Thyroid gland (tissue), 4 donors: ENCODE measurements at regions not wholly inside any gene's neighbourhood (a gene's known extent, or its start where the extent isn't known, plus 50 kb on each side); places are given as distances from the start of the nearest gene placed in this dataset.

Experiments
- DNase-seq, 2 donors: peaks; one replicate each; pipeline ENCODE4 v3.0.0-alpha.2; 2019
- H3K27ac ChIP-seq, 3 donors: fragments of 200-600 bp; sonication (generic); 1 replicate in 2 of 3; 2 replicates in 1 of 3; pipeline ENCODE4 v1.5.1; 2016 to 2019; ENCODE audit warnings: mild to moderate bottlenecking in 1 of 3, moderate library complexity in 1 of 3
- H3K27me3 ChIP-seq: fragments of 200-600 bp; sonication (generic); one replicate; pipeline ENCODE4 v1.5.1; 2019
- H3K36me3 ChIP-seq, 2 donors: fragments of 200-600 bp; sonication (generic); one replicate each; pipeline ENCODE4 v1.5.1; 2016 to 2019
- H3K4me1 ChIP-seq, 2 donors: fragments of 200-600 bp; sonication (generic); one replicate each; pipeline ENCODE4 v1.5.1; 2017 to 2019
- H3K4me3 ChIP-seq, 3 donors: fragments of 200-600 bp; sonication (generic); replicated peaks in 1 of 3; 1 replicate in 2 of 3; 2 replicates in 1 of 3; pipeline ENCODE4 v1.5.1; 2016; ENCODE audit warnings: mild to moderate bottlenecking in 1 of 3
- H3K9me3 ChIP-seq: fragments of 200-600 bp; sonication (generic); one replicate; pipeline ENCODE4 v1.5.1; 2017
- CTCF ChIP-seq, 6 experiments: fragments of 200-600 bp in 3 of 6; fragments of 450-650 bp in 3 of 6; sonication (generic) in 3 of 6; IDR thresholded peaks; one replicate each; pipeline ENCODE4 v1.5.1; 2016 to 2019; ENCODE audit warnings: antibody characterized with exemption in 6 of 6, mild to moderate bottlenecking in 2 of 6, inconsistent platforms in 1 of 6, moderate library complexity in 1 of 6
- POLR2A ChIP-seq, 2 donors: fragments of 450-650 bp; IDR thresholded peaks; one replicate each; pipeline ENCODE4 v1.6.1; 2017; ENCODE audit warnings: antibody characterized with exemption in 2 of 2, mild to moderate bottlenecking in 2 of 2, moderate library complexity in 1 of 2
- WGBS, 2 donors: methylation state at CpG; one replicate each; pipeline ENCODE4 v1.1.5; 2017; 5-methylcytosine and 5-hydroxymethylcytosine counted together
- intact Hi-C: fragments of 100-400 bp; cut with DNase I; formaldehyde crosslinking; loops from one replicate; pipeline ENCODE4 v1.15.1; 2023

GRCh38 chr7:21140622-21141021 lies 287.3 kb upstream of the SP4 start:
- Histone ChIP-seq H3K9me3 (no peaks in the 10 kb centered on the region), H3K36me3 (no peaks in the 10 kb centered on the region), H3K4me3 (no peak overlapping the region), H3K27ac (no peak overlapping the region), H3K27me3 (no peaks in the 10 kb centered on the region), H3K4me1 (no peaks in the 10 kb centered on the region)
- no peak for DNase-seq
- TF ChIP-seq POLR2A (IDR thresholded peaks at IDR 0.05) = no peak
- TF ChIP-seq CTCF (IDR thresholded peaks at IDR 0.05) = no peak
- 91 to 94% methylated on average over 3 of the region's 3 CpGs for WGBS, 2 donors
- intact Hi-C loops = no loop called here

- no peaks in the 10 kb centered on the region for H3K4me1 ChIP-seq
- no peaks in the 10 kb centered on the region for H3K9me3 ChIP-seq
- H3K4me3 ChIP-seq = no peak overlapping the region
- H3K27ac ChIP-seq = no peak overlapping the region
- no peak for TF ChIP-seq CTCF (IDR thresholded peaks at IDR 0.05)
- TF ChIP-seq POLR2A (IDR thresholded peaks at IDR 0.05) = no peak
- DNase-seq = no peak
- no peaks in the 10 kb centered on the region for H3K27me3 ChIP-seq
- H3K36me3 ChIP-seq = no peaks in the 10 kb centered on the region
- WGBS, 2 donors = 81 to 85% methylated on average over 3 of the region's 3 CpGs
- intact Hi-C loops = no loop called here
Measured at GRCh38 chr7:21141476-21141875, 286.4 kb upstream of the SP4 start.

- Histone ChIP-seq H3K27ac (no peak overlapping the region), H3K36me3 (no peaks in the 10 kb centered on the region), H3K9me3 (no peaks in the 10 kb centered on the region), H3K4me1 (no peaks in the 10 kb centered on the region), H3K4me3 (no peak overlapping the region), H3K27me3 (no peaks in the 10 kb centered on the region)
- intact Hi-C loops = no loop called here
- 41 to 46% methylated on average over 8 of the region's 8 CpGs for WGBS, 2 donors
- TF ChIP-seq POLR2A (IDR thresholded peaks at IDR 0.05) (no peak), CTCF (IDR thresholded peaks at IDR 0.05) (no peak)
- peak in 1 of 2 donors; percentile 2 for DNase-seq
Measured at GRCh38 chr7:21142081-21142480, 285.8 kb upstream of the SP4 start.

- 67 to 69% methylated on average over 10 to 12 of the region's 14 CpGs for WGBS, 2 donors
- Histone ChIP-seq H3K36me3 (no peaks in the 10 kb centered on the region), H3K27ac (no peak overlapping the region)
Measured at GRCh38 chr7:21146642-21147423, 281.1 kb upstream of the SP4 start.

More at GRCh38 chr7:21146642-21147423, 281.1 kb upstream of the SP4 start:
- Histone ChIP-seq H3K27me3 (no peaks in the 10 kb centered on the region), H3K4me3 (no peak overlapping the region), H3K4me1 (no peaks in the 10 kb centered on the region), H3K9me3 (no peaks in the 10 kb centered on the region)
- DNase-seq = no peak
- intact Hi-C loops = no loop called here
- TF ChIP-seq POLR2A (IDR thresholded peaks at IDR 0.05) (no peak), CTCF (IDR thresholded peaks at IDR 0.05) (no peak)
